Small intestine (tissue), 7 donors: ENCODE measurements at regions not wholly inside any gene's neighbourhood (a gene's known extent, or its start where the extent isn't known, plus 50 kb on each side); places are given as distances from the start of the nearest gene placed in this dataset.

Experiments used
- DNase-seq, 2 donors: peaks; one replicate each; pipeline versions ENCODE4 v3.0.0 to v3.0.0-alpha.2; 2013
- FAIRE-seq: peaks from 2 replicates; lab custom pipeline; 2012; peaks lifted over from hg19 to GRCh38; lab: Jason Lieb, UNC
- H3K27ac ChIP-seq, 3 donors: one replicate each; pipeline ENCODE4 v1.5.1; 2013; ENCODE audit warnings: low read length in 2 of 3, mild to moderate bottlenecking in 2 of 3, control low read depth in 1 of 3, inconsistent platforms in 1 of 3, low read depth in 1 of 3, moderate library complexity in 1 of 3
- H3K27me3 ChIP-seq, 3 donors: one replicate each; pipeline ENCODE4 v1.6.1; 2013; ENCODE audit warnings: low read length in 3 of 3, inconsistent platforms in 1 of 3; ENCODE audit not compliant: control insufficient read depth in 3 of 3, insufficient read depth in 3 of 3
- H3K36me3 ChIP-seq, 3 donors: one replicate each; pipeline ENCODE4 v1.6.1; 2013; ENCODE audit warnings: low read length in 3 of 3, inconsistent platforms in 1 of 3, low read depth in 1 of 3, mild to moderate bottlenecking in 1 of 3, moderate library complexity in 1 of 3; ENCODE audit not compliant: control insufficient read depth in 3 of 3, insufficient read depth in 2 of 3
- H3K4me1 ChIP-seq, 3 donors: one replicate each; pipeline ENCODE4 v1.6.1; 2013; ENCODE audit warnings: low read length in 2 of 3, inconsistent platforms in 1 of 3, low read depth in 1 of 3, mild to moderate bottlenecking in 1 of 3, moderate library complexity in 1 of 3; ENCODE audit not compliant: control insufficient read depth in 3 of 3, insufficient read depth in 2 of 3
- H3K4me3 ChIP-seq, 3 donors: one replicate each; pipeline ENCODE4 v1.5.1; 2013; ENCODE audit warnings: low read length in 3 of 3, control low read depth in 1 of 3, inconsistent platforms in 1 of 3, low read depth in 1 of 3, mild to moderate bottlenecking in 1 of 3, moderate library complexity in 1 of 3
- H3K9me3 ChIP-seq, 2 donors: one replicate each; pipeline ENCODE4 v1.6.1; 2013; ENCODE audit warnings: low read depth in 1 of 2, low read length in 1 of 2; ENCODE audit not compliant: control insufficient read depth in 2 of 2, insufficient read depth in 1 of 2
- WGBS, 3 donors: extraction: QIAGEN DNeasy Blood & Tissue Kit; methylation state at CpG; one replicate each; pipeline ENCODE4 v1.1.7; 2013; 5-methylcytosine and 5-hydroxymethylcytosine counted together
- donor health status: healthy with polysubstance abuse.
- donor health status: control.
- donor health status: control.
- donor health status: Bipolar disorder and iron deficiency.
- donor health status: healthy.

GRCh38 chr2:204473224-204473623 is 72.1 kb upstream of the PARD3B start:
- Histone ChIP-seq H3K9me3 (no peaks in the 10 kb centered on the region), H3K27me3 (no peaks in the 10 kb centered on the region), H3K4me1 (peaks cover 0 to 6% (median 0%) of the 10 kb centered on the region in 3 donors), H3K36me3 (no peaks in the 10 kb centered on the region), H3K27ac (no peak overlapping the region), H3K4me3 (no peak overlapping the region)
- 22 to 66% (median 40%) methylated on average over 6 of the region's 6 CpGs for WGBS, 3 donors
- DNase-seq = peak; percentile 61 to 71
- no peak for FAIRE-seq

GRCh38 chr2:204475399-204475798 is 69.9 kb upstream of the PARD3B start:
- no peaks in the 10 kb centered on the region for H3K4me1 ChIP-seq
- H3K9me3 ChIP-seq = no peaks in the 10 kb centered on the region
- FAIRE-seq (no peak), DNase-seq (no peak)
- WGBS, 3 donors = 79 to 81% (median 79%) methylated on average over 5 of the region's 5 CpGs
- no peak overlapping the region for H3K4me3 ChIP-seq
- H3K27ac ChIP-seq = no peak overlapping the region
- no peaks in the 10 kb centered on the region for H3K36me3 ChIP-seq
- no peaks in the 10 kb centered on the region for H3K27me3 ChIP-seq

DNA sequence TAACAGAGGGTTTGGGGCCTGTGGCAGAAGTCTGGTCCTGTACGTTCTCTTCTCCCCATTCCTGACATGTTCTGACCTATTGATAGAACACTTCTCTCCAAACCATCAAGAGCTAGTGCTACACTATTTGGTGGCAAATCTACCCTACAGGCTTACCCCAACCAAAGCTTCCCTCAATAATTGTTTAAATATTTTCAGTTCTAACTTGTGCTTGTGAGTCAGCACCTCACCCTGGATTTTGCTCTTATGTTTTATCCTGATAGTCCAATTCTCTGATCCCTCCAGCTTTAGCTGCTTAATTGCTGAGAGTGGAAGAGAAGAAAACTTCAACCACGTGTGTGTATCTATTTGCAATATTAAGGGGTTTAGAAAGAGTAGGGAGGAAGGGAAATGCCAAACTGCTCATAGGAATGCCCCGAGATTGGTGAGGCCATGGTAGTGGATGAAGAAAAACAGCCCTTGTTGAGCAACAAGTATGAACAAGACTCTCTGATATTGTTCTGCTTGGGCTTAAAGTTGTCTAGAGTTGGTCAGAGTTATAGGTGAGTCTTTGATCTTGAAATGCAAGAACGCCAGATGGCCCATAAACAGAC is 67.8 kb upstream of the PARD3B start:
- no peak for DNase-seq
- 77 to 89% (median 89%) methylated on average over 4 of the region's 4 CpGs for WGBS, 3 donors
- H3K9me3 ChIP-seq = no peaks in the 10 kb centered on the region
- no peaks in the 10 kb centered on the region for H3K4me1 ChIP-seq
- H3K4me3 ChIP-seq = no peak overlapping the region
- no peaks in the 10 kb centered on the region for H3K36me3 ChIP-seq
- no peak for FAIRE-seq
- H3K27me3 ChIP-seq = no peaks in the 10 kb centered on the region
- H3K27ac ChIP-seq = no peak overlapping the region

- 82 to 86% (median 83%) methylated on average over 4 of the region's 4 CpGs for WGBS, 3 donors
- H3K36me3 ChIP-seq = no peaks in the 10 kb centered on the region
- H3K9me3 ChIP-seq = no peaks in the 10 kb centered on the region
- DNase-seq (no peak), FAIRE-seq (no peak)
- H3K4me1 ChIP-seq = peaks cover 0 to 8% (median 3%) of the 10 kb centered on the region in 3 donors
- no peak overlapping the region for H3K4me3 ChIP-seq
- H3K27me3 ChIP-seq = no peaks in the 10 kb centered on the region
- no peak overlapping the region for H3K27ac ChIP-seq
These were observed 65.7 kb upstream of the PARD3B start for GRCh38 chr2:204479557-204479956.

DNA sequence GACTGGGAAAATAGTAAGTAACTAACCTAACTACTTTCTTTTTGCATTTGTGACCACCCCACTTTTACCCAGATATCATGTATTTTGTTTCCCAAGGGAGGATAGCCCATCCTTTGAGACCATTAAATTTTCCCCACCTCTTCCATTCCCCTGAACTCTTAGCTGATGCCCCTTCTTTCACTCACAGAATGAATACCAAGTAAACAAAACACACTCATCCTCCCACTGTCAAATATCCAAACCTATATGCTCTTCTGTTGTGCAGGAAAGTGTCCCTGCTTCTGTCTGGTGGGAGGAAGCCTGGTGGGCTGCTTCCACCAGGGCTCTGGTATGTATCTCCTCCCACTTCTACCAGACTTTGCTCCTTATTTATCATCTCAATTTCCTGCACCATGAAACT is 64.6 kb upstream of the PARD3B start:
- DNase-seq = no peak
- H3K27me3 ChIP-seq = no peaks in the 10 kb centered on the region
- no peak overlapping the region for H3K4me3 ChIP-seq
- H3K36me3 ChIP-seq = no peaks in the 10 kb centered on the region
- no peak overlapping the region for H3K27ac ChIP-seq
- FAIRE-seq = no peak
- peaks cover 0 to 8% (median 3%) of the 10 kb centered on the region in 3 donors for H3K4me1 ChIP-seq
- H3K9me3 ChIP-seq = no peaks in the 10 kb centered on the region

- peaks cover 0 to 10% (median 3%) of the 10 kb centered on the region in 3 donors for H3K4me1 ChIP-seq
- no peaks in the 10 kb centered on the region for H3K27me3 ChIP-seq
- no peak overlapping the region for H3K27ac ChIP-seq
- no peak for FAIRE-seq
- no peaks in the 10 kb centered on the region for H3K36me3 ChIP-seq
- WGBS, 3 donors = 10 to 43% (median 26%) methylated on average over 4 of the region's 4 CpGs
- H3K4me3 ChIP-seq = no peak overlapping the region
- peak; percentile 27 to 51 for DNase-seq
- no peaks in the 10 kb centered on the region for H3K9me3 ChIP-seq
These were observed 61.6 kb upstream of the PARD3B start for GRCh38 chr2:204483608-204484081.

DNA sequence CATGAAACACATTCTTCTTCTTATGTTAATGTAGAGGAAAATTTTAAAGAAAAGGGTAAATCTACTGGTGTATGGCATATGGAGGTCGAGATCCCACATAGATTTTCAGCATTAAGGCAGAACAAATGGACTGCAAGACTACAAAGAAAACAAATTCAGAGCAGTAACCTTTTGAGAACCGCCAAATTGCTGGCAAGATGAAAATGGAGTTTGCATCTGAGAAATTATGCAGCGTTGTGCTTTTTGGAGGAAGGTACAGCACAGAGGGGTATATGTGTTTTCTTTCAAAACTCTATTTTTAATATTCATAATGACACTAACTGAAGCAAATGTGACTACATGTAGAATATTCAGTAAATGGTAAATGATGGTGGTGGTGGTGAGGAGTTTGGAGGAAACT is 59.0 kb upstream of the PARD3B start:
- 87 to 97% (median 91%) methylated on average over 3 of the region's 3 CpGs for WGBS, 3 donors
- FAIRE-seq = no peak
- peaks cover 0 to 12% (median 3%) of the 10 kb centered on the region in 3 donors for H3K4me1 ChIP-seq
- DNase-seq = no peak
- no peak overlapping the region for H3K27ac ChIP-seq
- no peaks in the 10 kb centered on the region for H3K36me3 ChIP-seq
- H3K4me3 ChIP-seq = no peak overlapping the region
- H3K27me3 ChIP-seq = no peaks in the 10 kb centered on the region
- no peaks in the 10 kb centered on the region for H3K9me3 ChIP-seq

GRCh38 chr2:204486805-204487204 is 58.5 kb upstream of the PARD3B start:
- Histone ChIP-seq H3K4me1 (peaks cover 0 to 12% (median 3%) of the 10 kb centered on the region in 3 donors), H3K27me3 (no peaks in the 10 kb centered on the region), H3K36me3 (no peaks in the 10 kb centered on the region), H3K4me3 (no peak overlapping the region), H3K9me3 (no peaks in the 10 kb centered on the region), H3K27ac (no peak overlapping the region)
- FAIRE-seq (no peak), DNase-seq (no peak)
- 39 to 52% (median 45%) methylated on average over 2 of the region's 2 CpGs for WGBS, 3 donors
